ENCODE measurements at regions not wholly inside any gene's neighbourhood (a gene's known extent, or its start where the extent isn't known, plus 50 kb on each side); places are given as distances from the start of the nearest gene placed in this dataset.

- no peak for DNase-seq
These were observed 133.8 kb upstream of the TMC3 start for GRCh38 chr15:81507831-81508230.

DNA sequence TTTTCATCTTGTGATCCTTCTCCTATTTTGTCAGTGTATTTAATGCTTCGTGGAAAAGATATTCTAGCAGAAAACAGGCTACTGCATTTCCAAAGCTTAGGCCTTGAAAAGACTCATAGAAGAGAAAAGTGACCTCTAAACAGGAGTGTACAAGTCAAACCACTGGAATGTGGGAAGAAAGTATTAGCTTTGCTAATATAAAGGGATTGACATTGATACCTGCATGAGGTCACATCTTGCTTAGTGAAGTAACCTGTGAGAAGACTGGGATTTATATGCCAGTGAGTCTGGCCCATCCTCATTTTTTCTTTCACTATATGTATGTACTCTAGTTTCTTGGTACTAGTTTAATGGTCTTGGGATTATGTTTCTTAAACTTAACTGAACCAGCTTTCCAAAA is 132.9 kb upstream of the TMC3 start:
- DNase-seq = no peak

DNA sequence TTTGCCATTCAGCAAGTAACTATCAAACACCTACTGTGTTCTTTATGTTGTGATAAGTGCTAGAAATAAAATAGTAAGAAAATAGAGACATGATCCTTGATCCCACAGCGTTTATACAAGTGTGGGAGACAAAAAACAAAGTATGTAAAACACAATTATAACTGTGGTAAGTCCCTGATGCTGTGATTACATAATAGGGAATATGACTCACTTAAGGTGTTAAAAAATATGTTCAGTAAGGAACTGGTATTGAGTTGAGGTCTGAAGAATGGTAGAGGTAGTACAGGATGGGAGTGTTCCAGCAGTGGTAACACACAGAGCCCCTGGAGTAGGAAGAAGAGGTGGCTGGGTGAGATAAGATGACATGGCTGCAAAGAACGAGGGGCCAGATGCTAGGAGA is 132.1 kb upstream of the TMC3 start:
- DNase-seq = no peak

GRCh38 chr15:81504170-81504905 is 130.3 kb upstream of the TMC3 start:
- DNase-seq = no peak

GRCh38 chr15:81502439-81502838 is 128.4 kb upstream of the TMC3 start:
- DNase-seq = no peak

DNA sequence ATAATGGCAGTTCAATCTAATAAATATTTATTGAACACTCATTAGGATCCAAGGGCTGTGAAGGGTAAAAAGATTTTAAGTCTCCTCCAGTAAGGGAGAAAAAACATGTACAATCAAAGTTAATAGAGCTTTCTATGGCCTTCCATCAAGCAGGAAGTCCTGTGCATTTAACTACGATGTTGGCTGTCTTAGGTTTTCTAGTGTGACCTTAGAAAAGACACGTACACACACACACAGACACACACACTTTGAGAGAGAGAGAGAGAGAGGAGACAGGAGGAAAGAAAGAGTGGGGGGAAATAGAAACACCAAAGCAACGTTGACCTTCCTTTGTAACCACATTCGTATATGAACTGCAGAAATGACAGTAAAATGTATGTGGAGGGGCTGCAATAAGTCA is 126.1 kb upstream of the TMC3 start:
- DNase-seq = no peak

DNA sequence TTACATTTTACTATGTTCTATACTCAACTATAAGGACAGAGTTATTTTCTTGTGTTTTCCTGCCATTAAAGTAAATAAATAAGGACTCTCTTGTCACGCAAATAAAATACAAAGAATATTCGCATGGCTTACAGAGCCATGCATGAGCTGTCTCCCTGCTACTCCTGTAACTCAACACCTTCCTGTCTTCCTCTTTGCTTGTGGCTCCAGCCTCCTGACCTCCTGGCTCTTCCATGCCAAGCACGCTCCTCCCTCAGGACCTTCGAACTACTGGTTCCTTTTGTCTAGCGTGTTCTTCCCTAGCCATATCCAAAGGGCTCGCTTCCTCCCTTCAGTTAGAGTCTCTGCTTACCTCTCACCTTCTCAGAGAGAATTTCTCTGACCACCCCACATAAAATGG is 124.3 kb upstream of the TMC3 start:
- no peak for DNase-seq

GRCh38 chr15:81497238-81497637 is 123.2 kb upstream of the TMC3 start:
- no peak for DNase-seq

- no peak for DNase-seq
These were observed 121.9 kb upstream of the TMC3 start for GRCh38 chr15:81495780-81496467.

DNA sequence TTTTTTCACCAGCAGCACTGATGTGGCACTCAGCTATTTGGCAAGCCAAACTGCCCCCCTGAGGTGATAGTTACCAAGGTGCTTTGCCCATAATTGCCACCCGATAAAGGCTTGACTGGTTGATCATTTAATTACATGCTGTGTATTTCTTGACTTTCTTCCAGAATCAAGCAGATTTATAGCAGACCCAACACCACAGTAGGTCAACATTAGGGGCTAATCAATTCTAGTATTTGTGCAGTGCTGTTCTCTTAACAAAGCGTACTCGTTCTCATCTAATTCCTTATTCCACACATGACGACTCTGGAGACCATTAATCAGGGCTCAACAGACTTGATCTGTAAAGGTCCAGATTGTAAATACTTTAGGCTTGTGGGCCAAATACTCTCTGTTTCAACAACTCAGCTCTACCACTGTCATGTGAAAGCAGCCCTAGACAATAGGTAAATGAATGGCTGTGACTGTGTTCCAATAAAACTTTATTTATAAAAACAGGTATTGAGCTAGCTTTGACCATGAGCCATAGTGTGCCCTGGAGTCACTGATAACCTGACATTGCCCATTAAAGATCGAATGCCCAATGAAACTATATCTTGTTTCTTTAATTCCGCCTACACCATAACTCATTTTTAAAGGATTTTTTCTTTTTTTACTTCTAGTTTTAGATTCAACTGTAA is 119.1 kb upstream of the TMC3 start:
- DNase-seq = no peak

DNA sequence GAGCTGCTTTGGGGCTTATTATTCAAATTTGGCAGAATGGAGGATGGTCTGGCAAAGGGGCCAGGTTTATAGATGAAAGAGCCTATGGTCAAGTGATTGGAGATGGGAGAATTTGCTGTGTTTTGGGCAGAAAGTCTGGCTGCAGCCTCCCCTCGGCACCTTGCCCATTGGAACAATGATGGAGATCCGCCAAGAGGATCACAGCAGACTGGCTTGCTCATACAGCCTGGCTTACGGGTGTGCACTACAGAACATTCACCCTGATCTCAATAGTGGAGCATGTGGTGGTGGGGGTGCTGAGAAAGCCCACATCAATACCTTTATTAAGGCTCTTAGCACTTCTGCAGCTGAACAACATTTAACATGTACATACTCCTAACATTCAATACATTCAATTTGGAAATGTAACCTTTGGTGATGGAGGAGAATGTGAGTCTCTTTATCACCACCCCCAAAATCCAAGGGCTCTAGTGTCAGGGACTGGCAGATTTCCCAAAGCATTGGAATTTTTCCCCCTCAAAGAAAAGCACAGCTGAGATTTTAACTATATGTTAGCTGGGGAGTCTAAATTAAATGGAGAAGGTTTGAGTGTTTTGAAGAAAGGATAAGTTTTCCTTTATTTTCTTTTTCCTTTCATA is 118.4 kb upstream of the TMC3 start:
- DNase-seq = no peak

GRCh38 chr15:81491414-81492096 is 117.5 kb upstream of the TMC3 start:
- no peak for DNase-seq

- no peak for DNase-seq
These were observed 111.8 kb upstream of the TMC3 start for GRCh38 chr15:81485806-81486205.

- no peak for DNase-seq
These were observed 110.3 kb upstream of the TMC3 start for GRCh38 chr15:81484086-81484955.

DNA sequence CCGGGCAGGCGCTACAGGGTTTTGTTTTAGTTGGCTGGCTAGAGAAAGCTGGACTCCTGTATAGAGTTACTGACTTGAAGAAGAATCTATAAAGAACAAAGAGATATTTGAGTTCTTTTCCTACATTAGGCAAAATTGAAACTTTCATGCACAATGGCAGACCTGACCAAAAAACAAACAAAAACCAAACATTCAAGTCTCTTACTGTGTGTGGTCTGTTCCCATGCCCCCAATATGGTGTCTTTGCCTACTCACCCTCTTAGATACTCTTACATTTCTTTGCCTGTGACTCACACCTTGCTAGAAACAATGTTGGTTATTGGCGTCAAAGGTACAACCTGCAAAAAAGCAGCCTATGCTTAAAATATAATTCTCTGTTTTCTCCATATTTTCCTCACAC is 109.5 kb upstream of the TMC3 start:
- no peak for DNase-seq

DNA sequence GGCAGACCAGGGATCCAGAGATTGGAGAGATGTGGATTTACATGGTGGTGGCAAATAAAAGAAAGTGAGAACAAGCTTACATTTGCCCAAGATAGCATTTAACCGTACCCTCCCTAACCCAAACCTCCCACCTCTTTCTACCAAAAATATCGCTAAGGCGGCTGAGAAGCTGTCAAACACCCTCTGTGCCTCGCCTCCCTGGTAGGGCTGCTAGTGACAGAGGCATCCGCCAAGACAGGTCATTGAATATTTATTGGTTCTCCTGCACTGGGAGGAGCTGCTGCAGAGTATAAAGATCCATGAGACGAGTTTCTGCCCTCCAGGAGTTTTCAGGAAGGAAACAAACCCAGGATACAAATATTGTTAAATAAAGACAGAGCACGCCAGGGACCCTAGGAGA is 107.3 kb upstream of the TMC3 start:
- DNase-seq = no peak

GRCh38 chr15:81480645-81481053 is 106.6 kb upstream of the TMC3 start:
- peak; percentile 15 for DNase-seq

GRCh38 chr15:81478354-81478753 is 104.3 kb upstream of the TMC3 start:
- DNase-seq = no peak

DNA sequence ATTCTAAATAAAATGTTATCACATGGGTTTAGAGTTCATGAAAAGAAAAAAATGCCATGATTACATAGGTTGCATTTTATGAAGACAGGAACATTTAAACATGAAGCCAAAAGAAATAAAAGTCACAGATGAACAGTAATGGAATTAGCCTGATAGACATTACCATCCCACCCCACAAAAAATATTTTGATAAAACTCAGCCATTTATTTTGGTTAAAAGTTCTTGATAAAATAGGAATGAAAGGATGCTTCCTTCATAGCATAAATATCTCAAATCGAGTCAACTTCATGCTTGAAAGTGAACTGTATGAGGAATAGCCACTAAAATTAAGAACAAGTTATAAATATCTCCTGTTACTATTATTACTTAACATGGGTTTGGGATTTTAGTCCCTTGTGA is 101.9 kb upstream of the TMC3 start:
- DNase-seq = no peak

DNA sequence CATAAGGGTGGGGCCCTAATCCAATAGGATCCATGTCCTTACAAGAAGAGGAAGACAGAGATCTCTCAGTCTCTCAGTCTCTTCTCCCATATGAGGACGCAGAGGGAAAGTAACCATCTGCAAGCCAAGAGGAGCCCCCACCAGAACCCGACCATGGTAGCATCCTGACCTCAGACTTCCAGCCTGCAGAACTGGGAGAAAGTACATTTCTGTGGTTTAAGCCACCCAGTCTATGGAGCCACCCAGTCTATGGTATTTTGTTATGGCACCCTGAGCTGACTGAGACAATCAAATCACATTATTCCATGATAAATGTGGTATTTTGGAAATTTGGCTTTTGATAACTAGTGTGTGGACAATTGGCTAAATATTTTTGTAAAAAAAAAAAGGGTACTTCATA is 101.5 kb upstream of the TMC3 start:
- DNase-seq = no peak

DNA sequence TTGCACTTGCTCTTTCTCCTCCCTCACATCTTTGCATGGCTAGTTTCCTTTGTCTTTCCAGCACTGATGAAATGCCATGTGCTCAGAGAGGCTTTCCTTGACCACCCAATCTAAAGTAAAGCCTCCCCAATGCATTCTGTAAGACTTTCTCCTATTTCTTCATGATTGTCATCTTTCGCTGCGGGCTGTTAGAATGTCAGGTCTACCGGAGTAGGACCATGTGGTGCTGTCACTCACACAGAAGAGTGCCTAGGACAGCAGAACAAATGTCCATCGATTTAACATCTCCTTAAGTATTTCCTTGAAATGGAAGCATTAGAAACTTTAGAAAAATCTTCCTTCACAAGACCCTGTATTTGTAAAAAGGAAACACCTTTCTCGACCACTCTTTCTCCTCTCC is 99.9 kb upstream of the TMC3 start:
- DNase-seq = no peak

GRCh38 chr15:81473177-81473576 is 99.2 kb upstream of the TMC3 start:
- no peak for DNase-seq

All from amniotic stem cell (primary cell).